ENCODE measurements at regions not wholly inside any gene's neighbourhood (a gene's known extent, or its start where the extent isn't known, plus 50 kb on each side); places are given as distances from the start of the nearest gene placed in this dataset.

DNA sequence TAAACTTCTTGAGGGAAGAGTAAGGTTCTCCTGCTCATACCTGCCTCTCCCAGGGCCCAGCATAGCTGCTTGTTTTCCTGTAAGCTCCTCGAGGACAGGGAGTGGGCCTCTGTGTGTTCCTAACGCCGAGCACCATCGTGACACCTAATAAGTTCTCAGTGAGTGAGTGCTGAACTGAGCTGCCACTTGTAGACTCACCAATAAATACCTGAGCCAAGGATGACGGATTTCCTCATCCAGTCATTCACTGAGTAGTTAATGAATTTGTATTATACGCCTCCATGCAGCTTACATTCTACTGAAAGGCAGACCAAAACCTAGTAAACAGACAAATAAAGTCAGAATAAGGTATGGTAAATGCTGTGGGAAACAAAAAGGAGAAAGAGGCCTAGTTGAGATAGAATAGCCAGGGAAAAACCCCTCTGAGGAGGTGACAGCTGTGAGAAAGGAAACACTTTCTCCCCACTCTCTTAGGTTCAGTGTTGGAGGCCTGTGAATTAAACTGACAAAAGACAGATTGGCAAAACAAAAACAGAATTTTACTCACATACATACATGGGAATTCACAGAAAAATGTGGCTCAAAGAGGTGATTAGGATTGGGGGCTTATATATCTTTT, 138.6 kb downstream of the B3GNT2 start:
- no peak for TF ChIP-seq RAD21 (IDR thresholded peaks at IDR 0.05; ENCODE audit: low read depth)
- TF ChIP-seq TEAD4 (IDR thresholded peaks at IDR 0.05) = no peak
- TF ChIP-seq NFIC (IDR thresholded peaks at IDR 0.05) = no peak
- TF ChIP-seq CEBPB (IDR thresholded peaks at IDR 0.05) = no peak
- TF ChIP-seq REST (IDR thresholded peaks at IDR 0.05; ENCODE audit: low read depth) = no peak
- TF ChIP-seq ZBTB7A (IDR thresholded peaks at IDR 0.05; ENCODE audit: low read depth) = no peak
- no peak for TF ChIP-seq YY1 (IDR thresholded peaks at IDR 0.05; ENCODE audit: low read depth)
- no peak for TF ChIP-seq MAX (IDR thresholded peaks at IDR 0.05)
- no peak for TF ChIP-seq EGR1 (IDR thresholded peaks at IDR 0.05)
- no peak for TF ChIP-seq EP300 (IDR thresholded peaks at IDR 0.05; ENCODE audit: borderline replicate concordance)
- TF ChIP-seq USF1 (IDR thresholded peaks at IDR 0.05) = no peak
- TF ChIP-seq TCF12 (IDR thresholded peaks at IDR 0.05; ENCODE audit: low read depth) = no peak
- TF ChIP-seq CREB1 (IDR thresholded peaks at IDR 0.05; ENCODE audit: low read depth) = no peak
- TF ChIP-seq FOXM1 (IDR thresholded peaks at IDR 0.05; ENCODE audit: borderline replicate concordance, low read depth) = no peak
- no peak for TF ChIP-seq TAF1 (IDR thresholded peaks at IDR 0.05; ENCODE audit: low read depth)

- TF ChIP-seq NFIC (IDR thresholded peaks at IDR 0.05) (peak; percentile 38), TCF12 (IDR thresholded peaks at IDR 0.05; ENCODE audit: low read depth) (no peak)
Observed at GRCh38 chr2:62334009-62334408, 138.1 kb downstream of the B3GNT2 start.

DNA sequence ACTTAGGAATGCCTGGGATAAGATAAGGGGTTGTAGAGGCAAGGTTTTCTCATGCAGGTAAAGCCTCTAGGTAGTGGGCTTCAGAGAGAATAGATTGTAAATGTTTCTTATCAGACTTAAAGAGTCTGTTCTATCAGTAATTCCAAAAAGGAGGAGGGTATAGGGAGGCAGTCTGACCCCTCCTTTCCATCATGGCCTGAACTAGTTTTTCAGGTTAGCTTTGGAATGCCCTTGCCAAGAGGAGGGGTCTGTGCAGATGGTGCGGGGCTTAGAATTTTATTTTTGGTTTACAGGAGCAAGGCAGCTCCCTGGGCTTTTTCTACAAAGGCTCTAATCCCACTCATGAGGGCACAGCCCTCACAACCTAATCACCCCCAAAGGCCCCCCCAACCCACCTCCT, 135.0 kb downstream of the B3GNT2 start:
- TF ChIP-seq CEBPB (IDR thresholded peaks at IDR 0.05) = no peak

DNA sequence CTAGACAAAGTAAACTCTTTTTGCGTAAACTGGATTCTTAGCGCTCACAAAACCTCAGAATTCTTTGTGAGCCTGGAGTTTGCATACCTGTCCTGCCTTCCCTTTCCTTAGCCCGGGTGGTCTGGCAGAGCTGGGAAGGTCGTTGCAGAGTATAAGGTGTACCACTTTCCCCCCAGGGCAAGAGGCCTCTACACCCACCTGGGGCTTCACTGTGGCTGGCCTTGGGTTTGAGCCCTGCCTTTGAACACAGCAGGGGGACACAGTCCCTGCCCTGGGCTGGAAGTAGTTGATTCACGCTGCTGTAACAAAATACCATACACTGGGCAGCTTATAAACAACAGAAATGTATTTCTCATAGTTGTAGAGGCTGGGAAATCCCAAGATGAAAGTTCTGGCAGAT, 133.9 kb downstream of the B3GNT2 start:
- TF ChIP-seq TEAD4 (IDR thresholded peaks at IDR 0.05) (no peak), CEBPB (IDR thresholded peaks at IDR 0.05) (no peak), YY1 (IDR thresholded peaks at IDR 0.05; ENCODE audit: low read depth) (no peak), TCF12 (IDR thresholded peaks at IDR 0.05; ENCODE audit: low read depth) (no peak), TAF1 (IDR thresholded peaks at IDR 0.05; ENCODE audit: low read depth) (no peak)

DNA sequence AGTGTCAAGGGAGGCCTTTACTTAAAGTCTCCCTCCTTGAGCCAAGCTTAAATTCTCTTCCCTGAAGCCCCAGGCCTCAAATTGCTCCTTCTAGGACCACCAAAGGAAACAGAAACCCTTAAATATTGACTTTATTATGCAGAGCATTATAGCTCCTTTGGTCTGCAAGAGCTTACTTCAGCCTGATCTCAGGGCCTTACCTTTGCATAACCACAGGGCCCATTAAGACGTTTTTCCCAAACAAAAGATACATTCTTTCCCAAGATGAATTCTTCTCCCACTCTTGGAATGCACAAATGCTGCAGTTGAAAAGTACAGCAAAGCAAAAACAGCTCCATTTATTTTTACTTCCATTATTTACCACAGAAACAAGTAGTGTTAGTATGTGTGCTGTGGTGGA, 130.8 kb downstream of the B3GNT2 start:
- TF ChIP-seq RAD21 (IDR thresholded peaks at IDR 0.05; ENCODE audit: low read depth) (no peak), EGR1 (IDR thresholded peaks at IDR 0.05) (no peak), USF1 (IDR thresholded peaks at IDR 0.05) (no peak)

DNA sequence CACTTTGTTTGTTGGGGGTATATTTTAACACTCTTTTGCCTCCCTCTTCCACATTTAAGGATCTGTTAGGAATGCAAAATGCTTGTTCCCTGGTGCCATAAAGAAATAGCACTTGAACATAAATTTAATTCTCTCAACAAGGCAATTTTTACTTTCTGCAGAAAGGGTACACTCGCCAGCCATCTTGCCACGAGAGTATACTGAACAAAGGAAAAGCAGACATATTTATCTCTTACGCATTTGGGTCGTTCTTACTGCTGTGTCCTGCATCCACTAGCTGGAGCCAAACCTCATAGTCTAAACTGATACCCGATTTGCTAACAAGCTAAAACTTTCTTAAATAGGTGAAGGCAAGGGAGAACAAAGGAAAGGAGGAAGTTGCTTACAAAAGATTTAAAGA, 129.5 kb downstream of the B3GNT2 start:
- no peak for TF ChIP-seq TCF12 (IDR thresholded peaks at IDR 0.05; ENCODE audit: low read depth)
- no peak for TF ChIP-seq REST (IDR thresholded peaks at IDR 0.05; ENCODE audit: low read depth)
- no peak for TF ChIP-seq NFIC (IDR thresholded peaks at IDR 0.05)
- TF ChIP-seq CREB1 (IDR thresholded peaks at IDR 0.05; ENCODE audit: low read depth) = no peak
- no peak for TF ChIP-seq TAF1 (IDR thresholded peaks at IDR 0.05; ENCODE audit: low read depth)
- no peak for TF ChIP-seq ZBTB7A (IDR thresholded peaks at IDR 0.05; ENCODE audit: low read depth)
- TF ChIP-seq TEAD4 (IDR thresholded peaks at IDR 0.05) = no peak
- no peak for TF ChIP-seq YY1 (IDR thresholded peaks at IDR 0.05; ENCODE audit: low read depth)
- TF ChIP-seq MAX (IDR thresholded peaks at IDR 0.05) = no peak
- no peak for TF ChIP-seq CEBPB (IDR thresholded peaks at IDR 0.05)
- no peak for TF ChIP-seq FOXM1 (IDR thresholded peaks at IDR 0.05; ENCODE audit: borderline replicate concordance, low read depth)
- no peak for TF ChIP-seq EGR1 (IDR thresholded peaks at IDR 0.05)
- no peak for TF ChIP-seq EP300 (IDR thresholded peaks at IDR 0.05; ENCODE audit: borderline replicate concordance)
- no peak for TF ChIP-seq USF1 (IDR thresholded peaks at IDR 0.05)
- no peak for TF ChIP-seq RAD21 (IDR thresholded peaks at IDR 0.05; ENCODE audit: low read depth)
